Stimulated activated memory B cell treated with anti-CD40 and anti-IgM and Interleukin-4, amounts not matched to agents 10 μg/mL and 1 μg/mL and 100 μg/mL, for 72 hours (primary cell): ENCODE measurements at regions not wholly inside any gene's neighbourhood (a gene's known extent, or its start where the extent isn't known, plus 50 kb on each side); places are given as distances from the start of the nearest gene placed in this dataset.
"Not testable (repeated sequence)": the region's sequence is repeated elsewhere in the genome, so short reads cannot be mapped to it uniquely, and the experiment has no call there.

Source experiments
- ATAC-seq: fragments of 150-1000 bp; cut with Tn5 transposase; 2 replicates; pipeline ENCODE4 v1.10.0; 2021
- H3K27ac Mint-ChIP-seq: one replicate; pipeline ENCODE4 v1.8.0; 2022; ENCODE audit warnings: mild to moderate bottlenecking, mixed read lengths
- H3K27me3 Mint-ChIP-seq: one replicate; pipeline ENCODE4 v1.8.0; 2022; ENCODE audit warnings: mixed read lengths
- H3K36me3 Mint-ChIP-seq: one replicate; pipeline ENCODE4 v1.8.0; 2022; ENCODE audit warnings: mixed read lengths
- H3K4me1 Mint-ChIP-seq: one replicate; pipeline ENCODE4 v1.8.0; 2022; ENCODE audit warnings: mixed read lengths
- H3K4me3 Mint-ChIP-seq: one replicate; pipeline ENCODE4 v1.8.0; 2022; ENCODE audit warnings: mild to moderate bottlenecking, moderate library complexity, mixed read lengths
- H3K9me3 Mint-ChIP-seq: one replicate; pipeline ENCODE4 v1.8.0; 2022; ENCODE audit warnings: mixed read lengths

- Mint-ChIP-seq H3K27ac (no peak overlapping the region), H3K36me3 (no peaks in the 10 kb centered on the region), H3K9me3 (no peaks in the 10 kb centered on the region), H3K4me1 (no peaks in the 10 kb centered on the region), H3K27me3 (peaks cover 11% of the 10 kb centered on the region), H3K4me3 (no peak overlapping the region)
- ATAC-seq: no peak
These were observed 216.1 kb downstream of the NPHP4 start for GRCh38 chr1:5776035-5776550.

- Mint-ChIP-seq H3K4me3 (no peak overlapping the region), H3K27me3 (peaks cover 28% of the 10 kb centered on the region), H3K27ac (no peak overlapping the region), H3K36me3 (no peaks in the 10 kb centered on the region), H3K9me3 (no peaks in the 10 kb centered on the region), H3K4me1 (no peaks in the 10 kb centered on the region)
- ATAC-seq: no peak
These were observed 218.2 kb downstream of the NPHP4 start for GRCh38 chr1:5774019-5774418.

- ATAC-seq: no peak
- Mint-ChIP-seq H3K4me1 (no peaks in the 10 kb centered on the region), H3K4me3 (no peak overlapping the region), H3K27me3 (peaks cover 45% of the 10 kb centered on the region), H3K27ac (no peak overlapping the region), H3K9me3 (no peaks in the 10 kb centered on the region), H3K36me3 (no peaks in the 10 kb centered on the region)
These were observed 220.4 kb downstream of the NPHP4 start for GRCh38 chr1:5771788-5772187.

DNA sequence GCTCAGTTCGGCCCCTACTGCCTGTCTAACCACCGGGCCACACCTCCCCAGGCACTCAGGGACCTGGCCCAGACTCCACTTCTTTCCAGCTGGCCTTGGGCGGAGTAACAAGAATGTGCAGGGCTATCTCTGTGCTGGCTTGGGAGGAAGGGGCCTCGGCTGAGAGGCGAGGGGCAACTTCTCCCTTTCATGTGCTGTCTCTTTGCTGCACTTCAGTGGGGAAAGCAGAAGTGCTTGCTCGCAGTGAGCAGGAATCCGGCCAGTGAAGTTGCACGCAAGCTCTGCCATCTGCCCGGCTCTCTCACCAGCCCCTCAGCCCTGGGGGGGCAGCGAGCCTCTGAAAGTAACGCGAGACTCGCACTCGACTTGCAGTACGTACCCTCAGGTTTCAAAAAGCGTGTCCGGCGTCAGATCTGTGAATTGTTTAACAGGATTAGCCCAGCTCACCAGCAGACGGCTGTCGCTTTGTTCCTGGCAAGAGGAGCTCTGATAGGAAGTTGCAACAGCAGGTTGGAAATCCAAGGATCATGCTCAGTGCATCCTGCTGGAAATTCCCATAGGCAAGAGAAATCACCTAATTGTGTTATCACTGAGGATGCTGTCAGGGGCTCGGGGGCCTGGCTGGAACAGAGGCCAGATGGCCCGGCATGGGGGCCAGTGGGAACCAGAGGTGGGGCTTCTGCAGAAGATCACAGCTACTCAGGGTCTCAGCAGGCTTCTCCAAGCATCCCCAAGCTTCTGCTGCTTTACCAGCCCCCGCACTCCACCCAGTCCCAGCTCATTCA is 221.1 kb downstream of the NPHP4 start:
- no peak overlapping the region for H3K4me3 Mint-ChIP-seq

GRCh38 chr1:5769760-5770159 is 222.5 kb downstream of the NPHP4 start:
- Mint-ChIP-seq H3K9me3 (no peaks in the 10 kb centered on the region), H3K36me3 (no peaks in the 10 kb centered on the region), H3K4me3 (no peak overlapping the region), H3K4me1 (no peaks in the 10 kb centered on the region), H3K27me3 (peaks cover 65% of the 10 kb centered on the region), H3K27ac (no peak overlapping the region)
- no peak for ATAC-seq

More for the DNA sequence above, 221.1 kb downstream of the NPHP4 start:
- no peaks in the 10 kb centered on the region for H3K36me3 Mint-ChIP-seq
- H3K9me3 Mint-ChIP-seq: no peaks in the 10 kb centered on the region
- H3K27me3 Mint-ChIP-seq: peaks cover 51% of the 10 kb centered on the region
- H3K4me1 Mint-ChIP-seq: no peaks in the 10 kb centered on the region
- no peak for ATAC-seq
- H3K27ac Mint-ChIP-seq: no peak overlapping the region

GRCh38 chr1:5769146-5769545 is 223.1 kb downstream of the NPHP4 start:
- no peak for ATAC-seq
- Mint-ChIP-seq H3K9me3 (no peaks in the 10 kb centered on the region), H3K4me3 (no peak overlapping the region), H3K36me3 (no peaks in the 10 kb centered on the region), H3K27me3 (peaks cover 68% of the 10 kb centered on the region), H3K27ac (no peak overlapping the region), H3K4me1 (no peaks in the 10 kb centered on the region)

GRCh38 chr1:5768014-5768413 is 224.2 kb downstream of the NPHP4 start:
- no peak for ATAC-seq
- Mint-ChIP-seq H3K36me3 (no peaks in the 10 kb centered on the region), H3K27ac (no peak overlapping the region), H3K4me1 (no peaks in the 10 kb centered on the region), H3K4me3 (no peak overlapping the region), H3K9me3 (peaks cover 8% of the 10 kb centered on the region), H3K27me3 (peaks cover 72% of the 10 kb centered on the region)

DNA sequence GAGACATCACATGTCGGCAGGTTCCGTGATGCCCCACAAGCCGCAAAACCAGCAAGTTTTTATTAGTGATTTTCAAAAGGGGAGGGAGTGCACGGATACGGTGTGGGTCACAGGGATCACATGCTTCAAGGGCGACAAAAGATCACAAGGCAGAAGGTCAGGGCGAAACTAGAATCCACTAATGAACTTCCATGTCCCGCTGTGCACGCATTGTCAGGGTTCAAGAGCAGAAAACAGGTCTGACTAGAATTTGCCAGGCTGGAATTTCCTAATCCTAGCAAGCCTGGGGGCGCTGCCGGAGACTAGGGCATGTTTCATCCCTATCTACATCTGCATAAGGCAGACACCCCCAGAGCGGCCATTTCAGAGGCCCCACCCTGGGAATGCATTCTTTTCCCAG is 225.2 kb downstream of the NPHP4 start:
- not testable (repeated sequence) for ATAC-seq, H3K9me3 Mint-ChIP-seq, H3K4me1 Mint-ChIP-seq, H3K4me3 Mint-ChIP-seq, H3K27ac Mint-ChIP-seq, H3K36me3 Mint-ChIP-seq
- H3K27me3 Mint-ChIP-seq: peaks cover 72% of the 10 kb centered on the region

DNA sequence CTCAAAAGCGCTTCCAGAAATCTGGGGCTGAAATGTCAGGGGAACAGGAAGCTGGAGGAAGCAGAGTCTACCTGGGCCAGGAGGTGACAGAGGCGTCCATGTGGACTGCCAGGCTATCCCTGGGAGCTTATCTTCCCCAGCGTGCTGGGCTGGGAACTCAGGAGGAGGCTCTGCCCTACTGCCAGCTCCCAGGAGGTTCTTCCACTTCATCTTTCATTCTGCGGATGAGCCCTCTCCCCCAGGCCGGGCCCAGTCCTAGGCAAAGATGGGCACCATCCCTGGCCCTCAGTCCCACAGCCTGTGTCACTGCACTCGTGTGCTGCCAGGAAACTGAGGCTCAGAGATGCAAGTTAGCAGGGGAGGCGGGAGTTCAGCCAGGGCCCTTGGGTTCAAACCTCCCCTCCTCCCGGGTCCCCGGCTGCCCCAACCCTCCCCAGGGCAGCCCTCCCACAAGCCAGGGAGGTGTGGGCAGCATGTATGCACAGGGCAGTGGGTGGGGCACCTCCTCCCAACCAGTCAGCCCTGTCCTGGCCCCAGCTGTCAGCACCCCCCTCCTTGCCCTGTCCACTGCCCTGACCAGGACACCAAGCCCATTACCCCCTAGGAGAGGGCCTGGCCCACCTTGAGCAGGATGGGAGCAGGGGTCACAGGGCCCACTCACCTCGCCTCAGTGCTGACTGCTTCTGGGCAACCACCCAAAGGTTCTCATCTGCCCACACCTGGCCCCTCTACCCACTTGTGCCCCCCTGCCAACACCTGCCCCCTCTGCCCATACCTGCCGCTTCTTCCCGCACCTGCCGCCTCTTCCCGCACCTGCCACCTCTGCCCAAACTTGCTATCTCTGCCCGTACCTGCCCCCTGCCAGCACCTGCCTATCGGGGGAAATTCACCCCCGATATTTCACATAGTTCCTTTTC is 226.0 kb downstream of the NPHP4 start:
- ATAC-seq: peak; percentile 46
- H3K36me3 Mint-ChIP-seq: no peaks in the 10 kb centered on the region

DNA sequence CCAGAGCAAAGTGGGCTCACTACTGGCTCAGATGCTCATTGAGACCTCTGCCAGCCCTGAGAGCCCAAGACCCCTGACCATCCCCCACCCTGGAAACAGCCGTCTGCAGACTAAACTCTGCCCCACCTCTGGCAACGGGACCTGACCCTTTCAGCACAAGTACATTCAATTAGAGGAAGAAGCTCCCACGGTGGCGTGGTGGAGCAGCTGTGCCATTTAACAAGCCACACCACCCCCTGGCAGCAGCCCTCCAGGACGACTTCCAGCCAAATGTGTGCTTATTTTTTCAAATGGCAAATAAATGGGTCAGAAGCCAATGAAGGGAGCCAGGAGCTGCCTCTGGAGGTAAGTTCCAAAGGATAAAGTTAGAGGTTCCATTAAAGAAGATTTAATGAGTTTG is 226.7 kb downstream of the NPHP4 start:
- no peak overlapping the region for H3K4me3 Mint-ChIP-seq
- peaks cover 9% of the 10 kb centered on the region for H3K9me3 Mint-ChIP-seq
- no peaks in the 10 kb centered on the region for H3K36me3 Mint-ChIP-seq
- no peak overlapping the region for H3K27ac Mint-ChIP-seq
- no peaks in the 10 kb centered on the region for H3K4me1 Mint-ChIP-seq
- ATAC-seq: no peak
- H3K27me3 Mint-ChIP-seq: peaks cover 63% of the 10 kb centered on the region

More for the DNA sequence above, 226.0 kb downstream of the NPHP4 start:
- Mint-ChIP-seq H3K9me3 (peaks cover 8% of the 10 kb centered on the region), H3K27me3 (peaks cover 71% of the 10 kb centered on the region), H3K4me3 (no peak overlapping the region), H3K27ac (no peak overlapping the region), H3K4me1 (no peaks in the 10 kb centered on the region)

DNA sequence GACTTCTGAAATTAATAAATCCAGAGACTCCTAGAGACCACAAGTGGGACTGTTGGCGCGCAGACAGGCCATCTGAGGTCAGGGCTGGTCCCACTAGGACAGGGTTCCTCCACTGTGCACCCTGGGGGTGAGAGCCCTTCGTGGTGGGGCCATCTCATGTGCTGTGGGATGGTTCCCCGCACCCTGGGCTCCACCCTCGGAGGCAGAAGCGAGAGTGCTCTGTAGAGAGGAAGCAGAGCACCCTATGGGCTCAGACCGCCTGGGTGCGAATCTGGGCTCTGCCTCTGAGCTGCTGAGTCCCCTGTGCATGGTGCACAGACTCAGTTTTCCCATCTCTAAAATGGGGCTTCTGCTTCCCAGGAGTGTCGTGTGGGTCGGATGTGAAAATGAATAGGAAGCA is 227.3 kb downstream of the NPHP4 start:
- peak; percentile 37 for ATAC-seq
- Mint-ChIP-seq H3K4me3 (no peak overlapping the region), H3K9me3 (peaks cover 13% of the 10 kb centered on the region), H3K4me1 (no peaks in the 10 kb centered on the region), H3K36me3 (no peaks in the 10 kb centered on the region), H3K27ac (no peak overlapping the region), H3K27me3 (peaks cover 61% of the 10 kb centered on the region)

- ATAC-seq: no peak
- Mint-ChIP-seq H3K9me3 (peaks cover 13% of the 10 kb centered on the region), H3K36me3 (no peaks in the 10 kb centered on the region), H3K4me1 (no peaks in the 10 kb centered on the region), H3K27me3 (peaks cover 57% of the 10 kb centered on the region), H3K27ac (no peak overlapping the region), H3K4me3 (no peak overlapping the region)
These were observed 227.8 kb downstream of the NPHP4 start for GRCh38 chr1:5764464-5764863.

GRCh38 chr1:5763696-5764370 is 228.4 kb downstream of the NPHP4 start:
- Mint-ChIP-seq H3K27me3 (peaks cover 54% of the 10 kb centered on the region), H3K4me1 (no peaks in the 10 kb centered on the region), H3K27ac (no peak overlapping the region), H3K36me3 (no peaks in the 10 kb centered on the region), H3K4me3 (no peak overlapping the region), H3K9me3 (peaks cover 13% of the 10 kb centered on the region)
- ATAC-seq: no peak

- peaks cover 21% of the 10 kb centered on the region for H3K27me3 Mint-ChIP-seq
- no peak for ATAC-seq
- no peak overlapping the region for H3K4me3 Mint-ChIP-seq
- H3K9me3 Mint-ChIP-seq: peaks cover 13% of the 10 kb centered on the region
- no peaks in the 10 kb centered on the region for H3K4me1 Mint-ChIP-seq
- no peak overlapping the region for H3K27ac Mint-ChIP-seq
- H3K36me3 Mint-ChIP-seq: no peaks in the 10 kb centered on the region
These were observed 233.2 kb downstream of the NPHP4 start for GRCh38 chr1:5758859-5759578.
